NCI-H2081 (cell line): ENCODE measurements at regions not wholly inside any gene's neighbourhood (a gene's known extent, or its start where the extent isn't known, plus 50 kb on each side); places are given as distances from the start of the nearest gene placed in this dataset.
A peak's percentile ranks its signal among the peaks of the same experiment; 100 is the strongest.

Experiments used
- DNase-seq, 2 experiments: peaks; one replicate each; lab custom pipeline; 2025; lab: John Stamatoyannopoulos, UW

DNA sequence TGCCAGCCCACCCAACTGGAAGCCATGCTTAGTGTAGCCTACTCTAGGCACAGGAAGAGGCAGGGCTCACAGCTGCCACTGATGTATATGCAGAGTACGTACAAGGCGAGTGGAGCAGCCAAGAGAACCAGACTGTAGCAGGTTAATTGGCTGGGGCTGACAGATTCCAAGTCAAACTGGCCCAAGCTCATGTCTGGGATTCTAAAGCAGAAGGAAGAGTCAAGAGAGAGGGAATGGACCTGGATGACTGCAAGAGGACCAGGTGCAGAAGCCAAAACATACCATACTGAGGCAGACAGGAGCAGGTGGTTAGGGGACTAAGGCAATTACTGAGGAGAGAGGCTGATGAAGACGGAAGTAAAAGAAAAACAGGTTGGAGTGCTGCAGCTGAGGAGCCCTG lies 51.3 kb upstream of the LRRN2 start:
- DNase-seq = no peak

DNA sequence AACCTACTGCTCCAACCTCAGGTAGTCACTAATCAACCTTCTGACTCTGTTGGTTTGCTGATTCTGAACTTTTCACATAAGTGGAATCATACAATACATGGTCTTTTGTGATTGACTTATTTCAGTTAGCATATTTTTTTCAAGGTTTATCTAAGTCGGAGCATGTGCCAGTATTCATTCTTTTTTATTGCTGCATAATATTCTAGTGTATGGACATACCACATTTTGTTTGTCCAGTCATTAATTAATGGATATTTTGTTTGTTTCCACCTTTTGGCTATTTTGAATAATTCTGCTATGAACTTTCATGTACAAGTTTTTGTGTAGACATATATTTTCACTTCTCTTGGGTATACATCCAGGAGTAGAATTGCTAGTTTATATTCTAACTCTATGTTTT lies 53.0 kb upstream of the LRRN2 start:
- DNase-seq = no peak

DNA sequence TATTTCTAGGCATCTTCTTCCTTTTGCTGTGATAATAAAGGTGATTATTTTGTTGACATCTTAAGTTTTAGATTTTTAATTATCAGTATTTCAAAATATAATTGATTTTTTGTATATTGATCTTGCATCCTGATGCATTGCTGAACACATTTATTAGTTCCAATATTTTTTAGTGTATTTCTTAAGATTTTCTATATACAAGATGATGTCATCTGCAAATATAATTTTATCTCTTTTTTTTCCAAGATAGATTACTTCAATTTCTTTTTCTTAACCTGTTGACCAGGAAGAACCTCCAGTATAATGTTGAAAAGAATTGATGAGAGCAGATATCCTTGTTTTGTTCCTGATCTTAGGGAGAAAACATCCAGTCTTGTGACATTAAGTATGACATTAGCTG lies 54.8 kb upstream of the LRRN2 start:
- no peak for DNase-seq

DNA sequence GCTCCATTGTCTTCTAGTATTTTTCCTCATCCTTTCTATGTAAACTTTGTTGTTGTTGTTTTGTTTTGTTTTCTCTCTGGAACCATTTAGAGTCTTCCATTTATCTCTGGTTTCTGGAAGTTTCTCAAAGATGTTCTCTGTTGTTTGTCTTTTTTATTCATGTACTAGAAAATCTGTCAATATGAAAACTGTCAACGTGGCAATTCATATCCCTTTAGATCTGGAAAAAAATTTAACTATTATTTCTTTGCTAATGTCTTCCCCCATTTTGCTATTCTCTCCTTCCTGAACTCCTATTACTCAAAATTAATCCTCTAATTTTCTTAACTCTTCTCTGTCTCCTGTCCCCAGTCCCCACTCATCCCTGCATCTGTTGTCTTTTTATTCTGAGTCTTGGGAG lies 55.9 kb upstream of the LRRN2 start:
- DNase-seq = no peak

DNA sequence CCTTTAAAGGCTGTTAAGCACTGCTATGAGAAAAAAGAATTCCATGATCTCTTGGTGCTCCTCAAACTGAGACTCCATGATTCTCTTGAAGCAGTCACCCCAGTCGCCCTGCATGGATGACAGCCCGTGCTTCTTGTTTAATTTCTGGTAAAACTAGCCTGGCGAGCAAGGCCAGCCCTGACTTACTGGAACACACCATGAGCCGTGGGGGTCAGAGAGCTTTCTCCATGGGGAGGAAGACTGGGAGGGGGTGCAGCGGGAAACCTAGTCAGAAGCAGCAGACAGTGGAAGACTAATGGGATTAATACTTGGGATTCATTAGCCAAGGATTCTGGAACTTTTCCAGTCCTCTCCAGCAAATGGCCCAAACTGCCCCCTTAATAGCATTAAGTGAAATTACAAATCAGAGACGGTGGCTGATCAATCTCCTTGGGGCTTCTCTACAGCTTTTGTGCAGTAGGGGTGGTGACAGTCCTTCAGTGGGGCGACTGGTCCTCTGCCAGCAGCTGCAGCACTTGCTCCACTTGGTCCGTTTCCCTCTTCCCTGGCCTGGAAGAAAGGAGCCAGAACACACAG lies 57.2 kb upstream of the LRRN2 start:
- DNase-seq = no peak

- peak; percentile 68 to 77 for DNase-seq
These were observed 58.7 kb upstream of the LRRN2 start for GRCh38 chr1:204744107-204744779.

DNA sequence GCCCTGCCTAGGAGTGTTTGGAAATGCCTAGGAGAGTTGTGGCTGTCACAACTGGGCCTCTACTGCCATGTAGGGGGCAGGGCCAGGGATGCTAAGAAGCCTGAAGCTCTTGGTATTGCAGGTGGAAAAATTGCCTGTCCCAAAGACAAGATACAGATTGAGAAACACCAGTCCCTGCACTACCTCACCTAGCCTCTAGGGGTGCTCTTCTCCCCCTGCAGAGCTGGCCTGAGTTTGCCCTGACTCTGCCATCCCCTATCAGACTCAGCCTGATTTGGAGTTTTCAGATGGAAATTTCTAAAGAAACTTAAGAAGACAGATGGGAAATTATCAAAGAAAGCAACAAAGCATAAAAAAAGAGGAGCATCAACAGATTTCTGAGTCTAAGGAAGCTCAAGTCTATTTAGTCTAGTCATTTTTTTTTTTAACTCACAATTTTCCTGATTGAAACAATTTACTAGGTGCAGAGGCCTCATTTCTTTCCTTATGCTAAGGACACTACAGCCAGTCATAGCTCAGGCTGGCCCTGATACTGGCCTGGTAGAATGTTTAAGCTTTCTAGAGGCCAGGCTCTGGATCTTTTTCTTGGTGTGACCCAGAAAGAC lies 61.4 kb upstream of the LRRN2 start:
- peak in 1 of 2 experiments; percentile 34 for DNase-seq

DNA sequence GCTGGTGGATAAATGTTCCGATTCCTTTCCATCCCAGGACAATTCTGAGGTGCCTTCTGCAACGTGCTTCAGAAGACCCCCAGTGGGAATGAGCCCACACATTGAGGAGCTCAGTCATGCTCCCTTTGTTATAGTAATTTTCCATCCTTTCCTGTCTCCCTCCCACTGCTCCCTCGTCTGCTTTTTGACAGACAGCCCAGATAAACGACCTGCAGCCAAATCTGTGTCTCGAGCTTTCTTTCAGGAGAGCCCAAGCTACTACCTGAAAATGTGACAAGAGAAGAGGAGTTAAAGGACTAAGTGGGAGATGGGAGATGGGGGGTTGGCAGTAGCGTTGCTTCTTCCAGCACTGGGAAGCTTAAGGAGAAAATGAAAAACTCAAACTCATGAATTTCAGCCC lies 65.9 kb upstream of the LRRN2 start:
- no peak for DNase-seq

GRCh38 chr1:204751883-204752687 lies 66.5 kb upstream of the LRRN2 start:
- DNase-seq = no peak

GRCh38 chr1:204752688-204753040 lies 67.1 kb upstream of the LRRN2 start:
- no peak for DNase-seq

DNA sequence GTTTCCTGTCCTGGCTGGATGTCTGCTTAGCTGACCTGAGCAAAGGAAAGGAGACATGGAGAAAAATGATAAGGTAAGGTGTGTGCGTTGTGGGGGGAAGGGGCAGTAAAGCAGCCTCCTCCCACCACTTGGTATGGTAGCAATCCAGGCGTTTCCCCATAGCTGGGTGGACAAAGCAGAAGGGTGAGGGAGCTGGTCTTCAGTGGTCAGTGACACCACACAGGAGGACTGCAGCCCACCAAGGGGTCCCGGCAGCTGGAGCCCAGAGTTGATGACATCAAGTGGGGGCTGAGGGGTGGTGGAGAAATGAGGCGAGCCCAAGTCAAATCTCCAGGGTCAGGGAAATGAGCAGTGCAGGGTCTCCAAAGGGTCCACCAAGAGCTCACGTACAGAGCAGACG lies 69.3 kb upstream of the LRRN2 start:
- no peak for DNase-seq

DNA sequence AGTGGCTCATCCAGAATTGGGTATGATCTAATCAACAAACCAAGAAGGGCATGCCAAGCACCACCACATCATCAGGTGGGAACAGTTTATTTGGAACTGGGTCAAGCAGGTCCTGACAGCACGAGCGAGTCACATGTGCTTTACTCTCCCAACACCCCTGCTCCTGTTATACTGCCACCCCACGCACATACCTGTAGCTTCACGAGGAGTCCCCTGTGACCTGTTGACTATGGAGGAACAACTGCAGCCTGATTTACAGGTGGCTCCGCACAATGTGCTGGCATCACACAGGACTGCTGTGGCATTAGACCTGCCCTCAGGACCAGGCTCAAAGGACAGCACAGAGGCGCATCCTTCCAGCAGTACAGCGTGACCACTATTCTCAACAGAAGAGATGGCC lies 70.8 kb upstream of the LRRN2 start:
- DNase-seq = no peak

- DNase-seq = no peak
These were observed 71.3 kb upstream of the LRRN2 start for GRCh38 chr1:204756811-204757210.

DNA sequence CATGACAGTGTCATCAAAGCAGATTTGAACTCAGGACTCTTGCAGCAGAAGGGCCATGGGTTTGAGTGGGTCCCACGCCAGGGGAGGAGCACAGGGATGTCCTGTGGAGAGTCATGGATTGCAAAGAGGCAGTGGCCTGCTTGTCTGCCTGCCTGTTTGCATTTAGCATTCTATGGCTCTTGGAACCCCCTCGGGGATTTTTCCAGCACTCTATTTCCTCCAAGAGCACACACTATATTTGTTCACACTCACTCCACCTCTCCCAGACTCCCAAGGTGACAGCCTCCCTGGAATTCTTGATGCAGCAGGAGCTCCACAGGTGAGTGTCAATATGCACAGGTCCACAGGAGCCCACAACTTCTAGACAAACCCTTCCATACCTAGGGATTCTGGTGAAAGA lies 73.1 kb upstream of the LRRN2 start:
- no peak for DNase-seq

DNA sequence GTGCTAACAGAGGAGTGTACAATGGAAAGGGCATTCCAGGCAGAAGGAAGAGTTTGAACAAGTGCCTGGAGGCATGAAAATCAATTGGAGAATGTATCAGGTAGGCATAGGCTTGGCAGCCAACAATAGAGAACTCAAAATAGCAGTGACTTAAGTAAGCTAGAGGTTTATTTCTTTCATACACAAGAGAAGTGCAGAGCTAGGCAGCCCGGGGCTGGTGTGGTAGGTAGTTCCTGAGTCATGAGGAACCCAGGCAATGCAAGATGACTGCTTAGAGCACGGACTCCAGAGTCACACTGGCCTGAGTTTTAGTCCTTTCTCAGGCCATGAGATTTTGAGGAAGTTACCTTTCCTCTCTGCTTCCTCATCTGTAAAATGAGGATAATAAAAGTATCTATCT lies 74.8 kb upstream of the LRRN2 start:
- DNase-seq = no peak

- no peak for DNase-seq
These were observed 75.2 kb upstream of the LRRN2 start for GRCh38 chr1:204760757-204761156.

DNA sequence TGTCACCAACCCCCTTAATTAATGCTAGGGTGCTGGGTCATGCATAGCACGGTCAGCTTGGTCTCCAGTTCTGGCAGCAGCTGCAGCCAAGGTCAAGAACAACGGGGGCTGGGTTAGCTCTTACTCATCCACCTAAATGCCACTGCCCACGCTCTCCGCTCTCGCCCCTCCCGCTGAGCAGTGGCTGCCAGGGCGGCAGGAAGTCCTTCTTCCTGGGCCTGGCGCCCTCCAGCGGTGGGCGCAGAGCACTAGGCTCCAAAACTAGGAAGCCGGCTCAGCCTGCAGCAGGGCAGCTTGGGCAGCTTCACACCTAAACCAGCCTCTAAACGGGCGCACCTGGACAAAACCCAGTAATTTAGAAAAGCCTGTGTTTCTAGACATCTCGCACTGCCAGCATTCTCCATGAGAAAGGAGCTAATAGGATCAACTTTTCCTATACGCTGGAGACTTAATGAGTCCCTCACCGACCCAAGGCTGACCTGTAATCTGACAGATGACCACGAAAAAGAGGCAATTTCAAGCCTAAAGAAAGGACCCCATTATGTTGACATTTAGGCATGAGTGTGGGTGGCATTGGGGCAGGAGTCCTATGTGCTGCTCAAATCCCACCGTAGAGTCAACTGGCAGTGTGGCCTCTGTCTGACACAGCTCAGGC lies 78.4 kb upstream of the LRRN2 start:
- peak; percentile 83 to 87 for DNase-seq

GRCh38 chr1:204769997-204770396 lies 84.5 kb upstream of the LRRN2 start:
- DNase-seq = no peak

- DNase-seq = no peak
These were observed 85.8 kb upstream of the LRRN2 start for GRCh38 chr1:204771358-204771757.

DNA sequence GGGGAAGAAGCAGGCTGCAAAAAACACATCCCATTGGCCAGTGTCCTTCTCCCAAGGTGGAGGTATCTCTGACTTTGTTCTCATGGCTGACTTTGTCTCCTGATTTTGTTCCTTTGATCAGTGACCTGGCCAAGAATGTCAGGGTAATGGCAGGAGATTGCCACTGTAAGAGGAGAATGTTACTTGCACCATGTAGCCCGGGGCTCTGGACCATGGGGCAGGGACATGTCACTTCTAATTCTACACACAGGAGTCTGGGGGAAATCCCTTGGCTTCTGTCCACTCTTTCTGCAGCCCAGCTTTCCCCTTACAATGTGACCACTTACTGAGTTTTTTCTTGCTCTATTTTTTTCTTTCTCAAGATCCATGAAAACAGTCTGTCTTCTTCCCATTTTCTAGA lies 87.7 kb upstream of the LRRN2 start:
- DNase-seq = no peak

GRCh38 chr1:204775546-204775945 lies 90.0 kb upstream of the LRRN2 start:
- DNase-seq = no peak

GRCh38 chr1:204777591-204777990 lies 92.1 kb upstream of the LRRN2 start:
- no peak for DNase-seq

GRCh38 chr1:204780630-204781029 lies 90.0 kb upstream of the NFASC start:
- no peak for DNase-seq
